Liver (tissue), 8 donors: ENCODE measurements at regions not wholly inside any gene's neighbourhood (a gene's known extent, or its start where the extent isn't known, plus 50 kb on each side); places are given as distances from the start of the nearest gene placed in this dataset.

Experiments used
- DNase-seq: peaks from one replicate; pipeline ENCODE4 v3.0.0-alpha.2; 2017; ENCODE audit warnings: low spot score
- H3K27ac ChIP-seq, 2 donors: one replicate each; pipeline ENCODE4 v1.7.0; 2013; ENCODE audit warnings: inconsistent platforms in 2 of 2, low read length in 2 of 2, control low read depth in 1 of 2, low read depth in 1 of 2, mild to moderate bottlenecking in 1 of 2
- H3K27me3 ChIP-seq, 4 donors: one replicate each; pipeline versions ENCODE4 v1.6.1 to v1.7.0; 2013; ENCODE audit warnings: low read length in 3 of 4, inconsistent platforms in 1 of 4, mild to moderate bottlenecking in 1 of 4, moderate library complexity in 1 of 4; ENCODE audit not compliant: control insufficient read depth in 4 of 4, insufficient read depth in 4 of 4
- H3K36me3 ChIP-seq, 4 donors: one replicate each; pipeline versions ENCODE4 v1.6.1 to v1.7.0; 2013; ENCODE audit warnings: low read length in 3 of 4, mild to moderate bottlenecking in 3 of 4, low read depth in 1 of 4, moderate library complexity in 1 of 4; ENCODE audit not compliant: control insufficient read depth in 4 of 4, insufficient read depth in 3 of 4
- H3K4me1 ChIP-seq, 4 donors: one replicate each; pipeline versions ENCODE4 v1.6.1 to v1.7.0; 2013; ENCODE audit warnings: low read length in 3 of 4, mild to moderate bottlenecking in 3 of 4, moderate library complexity in 1 of 4; ENCODE audit not compliant: control insufficient read depth in 4 of 4, insufficient read depth in 4 of 4
- H3K4me3 ChIP-seq, 3 donors: one replicate each; pipeline versions ENCODE4 v1.6.1 to v1.7.0; 2013; ENCODE audit warnings: low read length in 3 of 3, control low read depth in 1 of 3, low read depth in 1 of 3, mild to moderate bottlenecking in 1 of 3
- H3K9ac ChIP-seq, 2 donors: one replicate each; pipeline ENCODE4 v1.7.0; 2013; ENCODE audit warnings: low read length in 2 of 2, mild to moderate bottlenecking in 2 of 2, moderate library complexity in 2 of 2, control low read depth in 1 of 2, low read depth in 1 of 2
- H3K9me3 ChIP-seq, 4 donors: one replicate each; pipeline versions ENCODE4 v1.6.1 to v1.7.0; 2013; ENCODE audit warnings: low read length in 3 of 4; ENCODE audit not compliant: control insufficient read depth in 4 of 4
- ATF3 ChIP-seq: IDR thresholded peaks from 2 replicates; pipeline ENCODE4 v1.6.1; 2016; ENCODE audit warnings: antibody characterized with exemption
- CTCF ChIP-seq: fragments of 150-350 bp; IDR thresholded peaks from 2 replicates; pipeline ENCODE4 v1.5.1; 2017; ENCODE audit warnings: improper control_type of control experiment, low read depth, low read length; ENCODE audit not compliant: missing input control
- EGR1 ChIP-seq, 2 donors: IDR thresholded peaks; 2 replicates each; pipeline ENCODE4 v1.6.1; 2016 to 2018; ENCODE audit warnings: antibody characterized with exemption in 2 of 2, low read depth in 2 of 2
- FOXA1 ChIP-seq: IDR thresholded peaks from 2 replicates; pipeline ENCODE4 v1.6.1; 2016; ENCODE audit warnings: antibody characterized with exemption
- FOXA2 ChIP-seq: IDR thresholded peaks from 2 replicates; pipeline ENCODE4 v1.6.1; 2016; ENCODE audit warnings: antibody characterized with exemption
- GABPA ChIP-seq, 2 donors: IDR thresholded peaks in 1 of 2; conservative IDR thresholded peaks in 1 of 2; 2 replicates each; pipeline ENCODE4 v1.6.1; 2016; ENCODE audit warnings: antibody characterized with exemption in 2 of 2, mild to moderate bottlenecking in 1 of 2, moderate library complexity in 1 of 2
- HNF4A ChIP-seq, 2 donors: conservative IDR thresholded peaks; 2 replicates each; pipeline ENCODE4 v1.6.1; 2016; ENCODE audit warnings: antibody characterized with exemption in 2 of 2, mild to moderate bottlenecking in 2 of 2
- HNF4G ChIP-seq: IDR thresholded peaks from 2 replicates; pipeline ENCODE4 v1.6.1; 2016; ENCODE audit warnings: antibody characterized with exemption
- MAX ChIP-seq: IDR thresholded peaks from 2 replicates; pipeline ENCODE4 v1.6.1; 2016; ENCODE audit warnings: antibody characterized with exemption
- NR2F2 ChIP-seq: IDR thresholded peaks from 2 replicates; pipeline ENCODE4 v1.6.1; 2016; ENCODE audit warnings: antibody characterized with exemption
- RAD21 ChIP-seq, 2 donors: IDR thresholded peaks; 2 replicates each; pipeline ENCODE4 v1.6.1; 2016; ENCODE audit warnings: antibody characterized with exemption in 2 of 2, mild to moderate bottlenecking in 2 of 2
- RXRA ChIP-seq, 2 donors: IDR thresholded peaks; 2 replicates each; pipeline ENCODE4 v1.6.1; 2017 to 2018; ENCODE audit warnings: antibody characterized with exemption in 2 of 2, mild to moderate bottlenecking in 1 of 2
- SP1 ChIP-seq: IDR thresholded peaks from 2 replicates; pipeline ENCODE4 v1.6.1; 2018; ENCODE audit warnings: antibody characterized with exemption, mild to moderate bottlenecking
- TAF1 ChIP-seq: conservative IDR thresholded peaks from 2 replicates; pipeline ENCODE4 v1.6.1; 2016; ENCODE audit warnings: antibody characterized with exemption, mild to moderate bottlenecking
- YY1 ChIP-seq: IDR thresholded peaks from 2 replicates; pipeline ENCODE4 v1.6.1; 2016; ENCODE audit warnings: antibody characterized with exemption, mild to moderate bottlenecking
- ZBTB33 ChIP-seq: IDR thresholded peaks from 2 replicates; pipeline ENCODE4 v1.6.1; 2016; ENCODE audit warnings: antibody characterized with exemption
- WGBS: extraction: QIAGEN DNeasy Blood & Tissue Kit; methylation state at CpG from one replicate; pipeline ENCODE4 v1.1.7; 2013; 5-methylcytosine and 5-hydroxymethylcytosine counted together
- donor health status: healthy.
- donor health status: healthy.
- donor health status: healthy.
- donor health status: healthy.
- donor health status: healthy.

- DNase-seq = no peak
- Histone ChIP-seq H3K9me3 (no peaks in the 10 kb centered on the region), H3K27ac (no peak overlapping the region), H3K4me3 (no peak overlapping the region), H3K27me3 (no peaks in the 10 kb centered on the region), H3K9ac (no peak overlapping the region), H3K4me1 (no peaks in the 10 kb centered on the region), H3K36me3 (no peaks in the 10 kb centered on the region)
- 16% methylated on average over 1 of the region's 1 CpG for WGBS
- no peak for TF ChIP-seq HNF4A (conservative IDR thresholded peaks at IDR 0.05)
These were observed 361.2 kb upstream of the SOX11 start for GRCh38 chr2:5330961-5331360.

GRCh38 chr2:5332925-5333324 lies 359.3 kb upstream of the SOX11 start:
- H3K27me3 ChIP-seq = no peaks in the 10 kb centered on the region
- H3K4me3 ChIP-seq = no peak overlapping the region
- TF ChIP-seq CTCF (no peak), FOXA2 (no peak), FOXA1 (no peak), MAX (no peak), ATF3 (no peak), RAD21 (IDR thresholded peaks at IDR 0.05) (no peak)
- no peaks in the 10 kb centered on the region for H3K9me3 ChIP-seq
- 75% methylated on average over 3 of the region's 3 CpGs for whole genome bisulfite sequencing
- H3K27ac ChIP-seq = no peak overlapping the region
- no peak for DNase-seq
- no peak overlapping the region for H3K9ac ChIP-seq
- H3K4me1 ChIP-seq = no peaks in the 10 kb centered on the region
- H3K36me3 ChIP-seq = no peaks in the 10 kb centered on the region

GRCh38 chr2:5339473-5339872 lies 352.7 kb upstream of the SOX11 start:
- Histone ChIP-seq H3K36me3 (no peaks in the 10 kb centered on the region), H3K27ac (no peak overlapping the region), H3K27me3 (no peaks in the 10 kb centered on the region), H3K9me3 (no peaks in the 10 kb centered on the region), H3K4me3 (no peak overlapping the region), H3K9ac (no peak overlapping the region), H3K4me1 (no peaks in the 10 kb centered on the region)
- no peak for DNase-seq
- TF ChIP-seq MAX (no peak), NR2F2 (no peak), CTCF (no peak), SP1 (no peak), FOXA2 (no peak), FOXA1 (no peak), TAF1 (no peak), HNF4G (no peak), HNF4A (conservative IDR thresholded peaks at IDR 0.05) (no peak), GABPA (IDR thresholded peaks at IDR 0.05 in 1 of 2, conservative IDR thresholded peaks at IDR 0.05 in 1 of 2) (no peak), ATF3 (no peak), YY1 (no peak), RXRA (IDR thresholded peaks at IDR 0.05) (no peak), ZBTB33 (no peak), RAD21 (IDR thresholded peaks at IDR 0.05) (no peak), EGR1 (IDR thresholded peaks at IDR 0.05; ENCODE audit: low read depth in 2 of 2) (no peak)
